Glutamatergic neuron (in vitro differentiated cells): ENCODE measurements at regions not wholly inside any gene's neighbourhood (a gene's known extent, or its start where the extent isn't known, plus 50 kb on each side); places are given as distances from the start of the nearest gene placed in this dataset.
A peak's percentile ranks its signal among the peaks of the same experiment; 100 is the strongest.

Experiments used
- DNase-seq: peaks from one replicate; pipeline ENCODE4 v3.0.0; 2022
- H3K27ac Mint-ChIP-seq: one replicate; pipeline ENCODE4 v1.8.0; 2020; ENCODE audit warnings: mild to moderate bottlenecking, mixed read lengths, inconsistent platforms; ENCODE audit not compliant: unreplicated experiment
- H3K27me3 Mint-ChIP-seq: one replicate; pipeline ENCODE4 v1.8.0; 2020; ENCODE audit warnings: mild to moderate bottlenecking, moderate library complexity, mixed read lengths, inconsistent platforms; ENCODE audit not compliant: unreplicated experiment
- H3K36me3 Mint-ChIP-seq: one replicate; pipeline ENCODE4 v1.8.0; 2020; ENCODE audit warnings: mild to moderate bottlenecking, mixed read lengths, inconsistent platforms; ENCODE audit not compliant: unreplicated experiment
- H3K4me1 Mint-ChIP-seq: one replicate; pipeline ENCODE4 v1.8.0; 2020; ENCODE audit warnings: mild to moderate bottlenecking, low read depth, mixed read lengths, inconsistent platforms; ENCODE audit not compliant: unreplicated experiment
- H3K4me3 Mint-ChIP-seq: one replicate; pipeline ENCODE4 v1.8.0; 2020; ENCODE audit warnings: mild to moderate bottlenecking, mixed read lengths, inconsistent platforms; ENCODE audit not compliant: unreplicated experiment
- H3K9me3 Mint-ChIP-seq: one replicate; pipeline ENCODE4 v1.8.0; 2020; ENCODE audit warnings: mild to moderate bottlenecking, moderate library complexity, mixed read lengths, inconsistent platforms; ENCODE audit not compliant: unreplicated experiment
- CTCF ChIP-seq: fragments of 200-600 bp; sonication (generic); IDR thresholded peaks from one replicate; pipeline ENCODE4 v1.5.0; 2021; ENCODE audit not compliant: partially characterized antibody, unreplicated experiment

GRCh38 chr1:24987424-24987823 lies 57.3 kb upstream of the RUNX3 start:
- Mint-ChIP-seq H3K4me1 (peaks cover 2% of the 10 kb centered on the region), H3K27ac (no peak overlapping the region), H3K36me3 (peaks cover 5% of the 10 kb centered on the region), H3K9me3 (peaks cover 6% of the 10 kb centered on the region), H3K4me3 (no peak overlapping the region), H3K27me3 (peaks cover 18% of the 10 kb centered on the region)
- no peak for TF ChIP-seq CTCF
- no peak for DNase-seq

GRCh38 chr1:24986372-24986965 lies 56.4 kb upstream of the RUNX3 start:
- H3K36me3 Mint-ChIP-seq: peaks cover 1% of the 10 kb centered on the region
- peaks cover 18% of the 10 kb centered on the region for H3K27me3 Mint-ChIP-seq
- no peak overlapping the region for H3K4me3 Mint-ChIP-seq
- TF ChIP-seq CTCF: no peak
- DNase-seq: no peak
- no peak overlapping the region for H3K27ac Mint-ChIP-seq
- peaks cover 3% of the 10 kb centered on the region for H3K9me3 Mint-ChIP-seq
- no peaks in the 10 kb centered on the region for H3K4me1 Mint-ChIP-seq

- Mint-ChIP-seq H3K4me3 (no peak overlapping the region), H3K4me1 (no peaks in the 10 kb centered on the region), H3K36me3 (no peaks in the 10 kb centered on the region), H3K9me3 (peaks cover 3% of the 10 kb centered on the region), H3K27me3 (peaks cover 15% of the 10 kb centered on the region), H3K27ac (no peak overlapping the region)
- TF ChIP-seq CTCF: no peak
- DNase-seq: no peak
These were observed 55.7 kb upstream of the RUNX3 start for GRCh38 chr1:24985737-24986136.

- Mint-ChIP-seq H3K36me3 (no peaks in the 10 kb centered on the region), H3K27ac (no peak overlapping the region)
These were observed 54.9 kb upstream of the RUNX3 start for GRCh38 chr1:24984800-24985522.

More at GRCh38 chr1:24984800-24985522, 54.9 kb upstream of the RUNX3 start:
- peak; percentile 3 for DNase-seq
- no peaks in the 10 kb centered on the region for H3K4me1 Mint-ChIP-seq
- H3K9me3 Mint-ChIP-seq: peaks cover 3% of the 10 kb centered on the region
- H3K27me3 Mint-ChIP-seq: peaks cover 16% of the 10 kb centered on the region
- H3K4me3 Mint-ChIP-seq: no peak overlapping the region
- TF ChIP-seq CTCF: no peak
